Neural cell (in vitro differentiated cells): ENCODE measurements at regions not wholly inside any gene's neighbourhood (a gene's known extent, or its start where the extent isn't known, plus 50 kb on each side); places are given as distances from the start of the nearest gene placed in this dataset.

Source experiments
- H2AFZ ChIP-seq: fragments of 200-600, 300-800 bp; sonication (generic), shearing (Covaris generic); 2 replicates; pipeline ENCODE4 v1.6.0; 2014; ENCODE audit warnings: low read depth, mild to moderate bottlenecking, antibody characterized with exemption, low read length, moderate library complexity
- H3F3A ChIP-seq: fragments of 200-600 bp; shearing (Covaris generic); 2 replicates; pipeline ENCODE4 v1.6.1; 2016; ENCODE audit warnings: mild to moderate bottlenecking, moderate library complexity, mixed read lengths, antibody characterized with exemption, low read length; ENCODE audit not compliant: insufficient read depth, poor library complexity, severe bottlenecking
- H3K27ac ChIP-seq: fragments of 200-600, 300-800 bp; sonication (generic), shearing (Covaris generic); 2 replicates; pipeline ENCODE4 v1.5.1; 2014; ENCODE audit warnings: mild to moderate bottlenecking, low read length, moderate library complexity
- H3K27me3 ChIP-seq: fragments of 300-800, 200-600 bp; sonication (generic), shearing (Covaris generic); 2 replicates; pipeline ENCODE4 v1.6.0; 2014; ENCODE audit warnings: mild to moderate bottlenecking, low read depth, low read length, moderate library complexity; ENCODE audit not compliant: insufficient read depth
- H3K36me3 ChIP-seq: fragments of 300-800, 200-600 bp; sonication (generic), shearing (Covaris generic); 2 replicates; pipeline ENCODE4 v1.5.1; 2014; ENCODE audit warnings: mild to moderate bottlenecking, antibody characterized with exemption, low read length, moderate library complexity; ENCODE audit not compliant: insufficient read depth
- H3K4me2 ChIP-seq: fragments of 300-800, 200-600 bp; sonication (generic), shearing (Covaris generic); 2 replicates; pipeline ENCODE4 v1.6.0; 2014; ENCODE audit warnings: mild to moderate bottlenecking, low read length
- H3K4me3 ChIP-seq: fragments of 300-800, 200-600 bp; sonication (generic), shearing (Covaris generic); 2 replicates; pipeline ENCODE4 v1.5.1; 2014; ENCODE audit warnings: mild to moderate bottlenecking, low read length, moderate library complexity
- H3K79me2 ChIP-seq: fragments of 200-600 bp; shearing (Covaris generic); replicated peaks from 2 replicates; pipeline ENCODE4 v1.6.0; 2014; ENCODE audit warnings: mild to moderate bottlenecking, low read length, moderate library complexity; ENCODE audit not compliant: insufficient read depth
- H3K9ac ChIP-seq: fragments of 300-800, 200-600 bp; sonication (generic), shearing (Covaris generic); 2 replicates; pipeline ENCODE4 v1.6.1; 2016; ENCODE audit warnings: mild to moderate bottlenecking, low read length, mixed read lengths
- H3K9me2 ChIP-seq: fragments of 200-600 bp; shearing (Covaris generic); 2 replicates; pipeline ENCODE4 v1.6.1; 2016; ENCODE audit warnings: mild to moderate bottlenecking, low read length, mixed read lengths; ENCODE audit not compliant: insufficient read depth
- H3K9me3 ChIP-seq: fragments of 200-600, 300-800 bp; sonication (generic), shearing (Covaris generic); 2 replicates; pipeline ENCODE4 v1.6.1; 2016; ENCODE audit warnings: mild to moderate bottlenecking, mixed run types, low read length, moderate library complexity, mixed read lengths
- H4K20me1 ChIP-seq: fragments of 200-600 bp; shearing (Covaris generic); 2 replicates; pipeline ENCODE4 v1.6.1; 2016; ENCODE audit warnings: mild to moderate bottlenecking, mixed run types; ENCODE audit not compliant: insufficient read depth
- CTCF ChIP-seq: fragments of 450-650 bp; IDR thresholded peaks from 2 replicates; pipeline ENCODE4 v1.5.1; 2014; ENCODE audit warnings: antibody characterized with exemption, mild to moderate bottlenecking, moderate library complexity; ENCODE audit not compliant: poor library complexity, severe bottlenecking
- EP300 ChIP-seq: fragments of 450-650 bp; conservative IDR thresholded peaks from 2 replicates; pipeline ENCODE4 v1.6.1; 2014; ENCODE audit warnings: antibody characterized with exemption, mild to moderate bottlenecking, moderate library complexity; ENCODE audit not compliant: poor library complexity, severe bottlenecking
- EZH2 ChIP-seq: fragments of 200-600, 300-800 bp; shearing (Covaris generic), sonication (generic); IDR thresholded peaks from 2 replicates; pipeline ENCODE4 v1.6.1; 2014; ENCODE audit warnings: antibody characterized with exemption, low read length, borderline replicate concordance, mild to moderate bottlenecking; ENCODE audit not compliant: insufficient read depth, poor library complexity, severe bottlenecking
- MXI1 ChIP-seq: fragments of 450-650 bp; conservative IDR thresholded peaks from 2 replicates; pipeline ENCODE4 v1.6.1; 2014; ENCODE audit warnings: antibody characterized with exemption, mild to moderate bottlenecking; ENCODE audit not compliant: poor library complexity, severe bottlenecking
- POLR2AphosphoS5 ChIP-seq: IDR thresholded peaks from 2 replicates; pipeline ENCODE4 v1.6.1; 2012
- RAD21 ChIP-seq: fragments of 450-650 bp; conservative IDR thresholded peaks from 2 replicates; pipeline ENCODE4 v1.6.1; 2014; ENCODE audit warnings: antibody characterized with exemption, mild to moderate bottlenecking, moderate library complexity
- REST ChIP-seq: IDR thresholded peaks from 2 replicates; pipeline ENCODE4 v1.6.1; 2012; ENCODE audit warnings: borderline replicate concordance
- SMC3 ChIP-seq: fragments of 450-650 bp; conservative IDR thresholded peaks from 2 replicates; pipeline ENCODE4 v1.6.1; 2014; ENCODE audit warnings: antibody characterized with exemption, mild to moderate bottlenecking, moderate library complexity; ENCODE audit not compliant: poor library complexity
- TAF1 ChIP-seq: IDR thresholded peaks from 2 replicates; pipeline ENCODE4 v1.6.1; 2012; ENCODE audit warnings: low read depth

GRCh38 chr9:28741459-28741858, 1168.2 kb upstream of the C9orf72 start:
- H3K9me2 ChIP-seq = no peaks in the 10 kb centered on the region
- H3K27ac ChIP-seq = no peak overlapping the region
- H3K9ac ChIP-seq = no peak overlapping the region
- H3K4me2 ChIP-seq = no peak overlapping the region
- no peak overlapping the region for H2AFZ ChIP-seq
- H4K20me1 ChIP-seq = no peaks in the 10 kb centered on the region
- no peak overlapping the region for H3K4me3 ChIP-seq
- H3F3A ChIP-seq = no peaks in the 10 kb centered on the region
- no peaks in the 10 kb centered on the region for H3K79me2 ChIP-seq
- no peaks in the 10 kb centered on the region for H3K36me3 ChIP-seq
- H3K9me3 ChIP-seq = no peaks in the 10 kb centered on the region
- H3K27me3 ChIP-seq = no peaks in the 10 kb centered on the region
- TF ChIP-seq MXI1 (no peak), REST (no peak), POLR2AphosphoS5 (no peak), SMC3 (no peak), EP300 (no peak), RAD21 (no peak), CTCF (no peak), TAF1 (no peak), EZH2 (no peak)

- Histone ChIP-seq H2AFZ (no peak overlapping the region), H3F3A (no peaks in the 10 kb centered on the region), H3K36me3 (no peaks in the 10 kb centered on the region), H3K27ac (no peak overlapping the region), H3K4me2 (no peak overlapping the region), H3K79me2 (no peaks in the 10 kb centered on the region), H3K4me3 (no peak overlapping the region), H3K27me3 (no peaks in the 10 kb centered on the region), H4K20me1 (no peaks in the 10 kb centered on the region), H3K9me2 (no peaks in the 10 kb centered on the region), H3K9me3 (no peaks in the 10 kb centered on the region), H3K9ac (no peak overlapping the region)
- no peak for TF ChIP-seq POLR2AphosphoS5
- no peak for TF ChIP-seq MXI1
- no peak for TF ChIP-seq SMC3
- TF ChIP-seq RAD21 = no peak
- no peak for TF ChIP-seq TAF1
- no peak for TF ChIP-seq EZH2
- no peak for TF ChIP-seq EP300
- no peak for TF ChIP-seq CTCF
- no peak for TF ChIP-seq REST
Measured at GRCh38 chr9:28747351-28747985, 1174.2 kb upstream of the C9orf72 start.
